Sigmoid colon (tissue), 4 donors: ENCODE measurements at regions not wholly inside any gene's neighbourhood (a gene's known extent, or its start where the extent isn't known, plus 50 kb on each side); places are given as distances from the start of the nearest gene placed in this dataset.

Source experiments
- POLR2AphosphoS5 ChIP-seq, 4 donors: sonication (generic); formaldehyde crosslinking; IDR thresholded peaks; one replicate each; pipeline ENCODE4 v1.6.1; 2017; ENCODE audit warnings: antibody characterized with exemption in 4 of 4
- TF ChIP-seq, protein P1 (sequence below), 4 experiments: fragments of 450-650 bp in 3 of 4; fragments of 200-600 bp in 1 of 4; IDR thresholded peaks; one replicate each; pipeline ENCODE4 v1.5.1; 2016 to 2019; ENCODE audit warnings: antibody characterized with exemption in 4 of 4, mild to moderate bottlenecking in 3 of 4, moderate library complexity in 2 of 4

GRCh38 chr9:1718836-1719235, 296.3 kb upstream of the SMARCA2 start:
- TF ChIP-seq, protein P1, sequence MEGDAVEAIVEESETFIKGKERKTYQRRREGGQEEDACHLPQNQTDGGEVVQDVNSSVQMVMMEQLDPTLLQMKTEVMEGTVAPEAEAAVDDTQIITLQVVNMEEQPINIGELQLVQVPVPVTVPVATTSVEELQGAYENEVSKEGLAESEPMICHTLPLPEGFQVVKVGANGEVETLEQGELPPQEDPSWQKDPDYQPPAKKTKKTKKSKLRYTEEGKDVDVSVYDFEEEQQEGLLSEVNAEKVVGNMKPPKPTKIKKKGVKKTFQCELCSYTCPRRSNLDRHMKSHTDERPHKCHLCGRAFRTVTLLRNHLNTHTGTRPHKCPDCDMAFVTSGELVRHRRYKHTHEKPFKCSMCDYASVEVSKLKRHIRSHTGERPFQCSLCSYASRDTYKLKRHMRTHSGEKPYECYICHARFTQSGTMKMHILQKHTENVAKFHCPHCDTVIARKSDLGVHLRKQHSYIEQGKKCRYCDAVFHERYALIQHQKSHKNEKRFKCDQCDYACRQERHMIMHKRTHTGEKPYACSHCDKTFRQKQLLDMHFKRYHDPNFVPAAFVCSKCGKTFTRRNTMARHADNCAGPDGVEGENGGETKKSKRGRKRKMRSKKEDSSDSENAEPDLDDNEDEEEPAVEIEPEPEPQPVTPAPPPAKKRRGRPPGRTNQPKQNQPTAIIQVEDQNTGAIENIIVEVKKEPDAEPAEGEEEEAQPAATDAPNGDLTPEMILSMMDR (IDR thresholded peaks at IDR 0.05): no peak
- TF ChIP-seq POLR2AphosphoS5 (IDR thresholded peaks at IDR 0.05): no peak
